HS-5 (cell line): ENCODE measurements at regions not wholly inside any gene's neighbourhood (a gene's known extent, or its start where the extent isn't known, plus 50 kb on each side); places are given as distances from the start of the nearest gene placed in this dataset.
A peak's percentile ranks its signal among the peaks of the same experiment; 100 is the strongest.
"Not testable (repeated sequence)": the region's sequence is repeated elsewhere in the genome, so short reads cannot be mapped to it uniquely, and the experiment has no call there.

Experiments used
- DNase-seq: peaks from one replicate; pipeline ENCODE4 v3.0.0-alpha.2; 2012; ENCODE audit warnings: low read depth

GRCh38 chr13:59358014-59358413 is 805.7 kb downstream of the DIAPH3 start:
- DNase-seq, result no peak

GRCh38 chr13:59360108-59360507 is 803.6 kb downstream of the DIAPH3 start:
- no peak for DNase-seq

GRCh38 chr13:59360916-59361315 is 802.8 kb downstream of the DIAPH3 start:
- DNase-seq, result no peak

- no peak for DNase-seq
Observed at GRCh38 chr13:59363313-59363712, 800.4 kb downstream of the DIAPH3 start.

GRCh38 chr13:59363947-59364346 is 799.8 kb downstream of the DIAPH3 start:
- no peak for DNase-seq

GRCh38 chr13:59364641-59365085 is 799.1 kb downstream of the DIAPH3 start:
- DNase-seq, result no peak

- no peak for DNase-seq
Observed at GRCh38 chr13:59367467-59367866, 796.3 kb downstream of the DIAPH3 start.

- DNase-seq, result no peak
Observed at GRCh38 chr13:59367904-59368303, 795.8 kb downstream of the DIAPH3 start.

GRCh38 chr13:59368693-59369092 is 795.0 kb downstream of the DIAPH3 start:
- DNase-seq, result no peak

GRCh38 chr13:59371229-59371628 is 792.5 kb downstream of the DIAPH3 start:
- no peak for DNase-seq

GRCh38 chr13:59373341-59373740 is 790.4 kb downstream of the DIAPH3 start:
- no peak for DNase-seq

- no peak for DNase-seq
Observed at GRCh38 chr13:59374691-59375090, 789.0 kb downstream of the DIAPH3 start.

- no peak for DNase-seq
Observed at GRCh38 chr13:59384154-59384553, 779.6 kb downstream of the DIAPH3 start.

GRCh38 chr13:59391696-59392095 is 772.0 kb downstream of the DIAPH3 start:
- DNase-seq, result peak; percentile 26

- no peak for DNase-seq
Observed at GRCh38 chr13:59392328-59392727, 771.4 kb downstream of the DIAPH3 start.

GRCh38 chr13:59394496-59394895 is 769.2 kb downstream of the DIAPH3 start:
- no peak for DNase-seq

GRCh38 chr13:59398127-59398526 is 765.6 kb downstream of the DIAPH3 start:
- DNase-seq, result no peak

- no peak for DNase-seq
Observed at GRCh38 chr13:59398661-59399060, 765.1 kb downstream of the DIAPH3 start.

GRCh38 chr13:59399513-59399912 is 764.2 kb downstream of the DIAPH3 start:
- DNase-seq, result no peak

- DNase-seq, result no peak
Observed at GRCh38 chr13:59404331-59404730, 759.4 kb downstream of the DIAPH3 start.

GRCh38 chr13:59407251-59407650 is 756.5 kb downstream of the DIAPH3 start:
- DNase-seq, result not testable (repeated sequence)

- no peak for DNase-seq
Observed at GRCh38 chr13:59408738-59409137, 755.0 kb downstream of the DIAPH3 start.

GRCh38 chr13:59409211-59409610 is 754.5 kb downstream of the DIAPH3 start:
- no peak for DNase-seq

GRCh38 chr13:59409634-59410200 is 754.0 kb downstream of the DIAPH3 start:
- no peak for DNase-seq

- no peak for DNase-seq
Observed at GRCh38 chr13:59413126-59413525, 750.6 kb downstream of the DIAPH3 start.
